ENCODE measurements at regions not wholly inside any gene's neighbourhood (a gene's known extent, or its start where the extent isn't known, plus 50 kb on each side); places are given as distances from the start of the nearest gene placed in this dataset.

- no peaks in the 10 kb centered on the region for H3K9me1 ChIP-seq (ENCODE audit: control insufficient read depth, insufficient read depth, low read length)
- in situ Hi-C loops (cut with MboI) = no loop called here
- no peaks in the 10 kb centered on the region for H3K9me3 ChIP-seq (replicated peaks; ENCODE audit: control insufficient read depth, insufficient read depth, low read depth, low read length)
- H3K36me3 ChIP-seq (ENCODE audit: control insufficient read depth, insufficient read depth, low read length) = no peaks in the 10 kb centered on the region
- no peak overlapping the region for H2AFZ ChIP-seq (ENCODE audit: low read depth, low read length)
- no peaks in the 10 kb centered on the region for H3K79me2 ChIP-seq (ENCODE audit: control insufficient read depth, insufficient read depth, low read length)
- CTCF ChIA-PET (ENCODE audit: low intra/inter-chr PET ratio) = no interaction called here
- intact Hi-C loops (cut with micrococcal nuclease) = no loop called here
- no peak overlapping the region for H3K4me3 ChIP-seq
- no peaks in the 10 kb centered on the region for H4K20me1 ChIP-seq (replicated peaks; ENCODE audit: control insufficient read depth, insufficient read depth, low read length)
- WGBS (ENCODE audit: insufficient coverage, low coverage, missing lambda C conversion rate) = 0% methylated on average over 3 of the region's 3 CpGs
- no peak overlapping the region for H3K27ac ChIP-seq (ENCODE audit: extremely low read depth, low read depth, low read length)
- DNase-seq (ENCODE audit: extremely low read depth in 1 of 4, low spot score in 3 of 4) = no peak
- ATAC-seq = no peak
- no peak overlapping the region for H3K9ac ChIP-seq (ENCODE audit: insufficient read depth in 1 of 2, low read depth in 2 of 2, low read length in 2 of 2)
- no peak overlapping the region for H3K4me2 ChIP-seq (ENCODE audit: insufficient read depth, low read length)
- BruUV-seq (replicated peaks) = no TSS peak
- TF ChIP-seq ZNF277 (CRISPR knock-in tag; IDR thresholded peaks at IDR 0.05; ENCODE audit: borderline replicate concordance) (no peak), GTF2B (IDR thresholded peaks at IDR 0.05; ENCODE audit: extremely low read depth, insufficient read length) (no peak), ZKSCAN8 (CRISPR knock-in tag; IDR thresholded peaks at IDR 0.05) (no peak), SRSF7 (optimal IDR thresholded peaks at IDR 0.05; ENCODE audit: low read depth, low read length) (no peak), ZNF436 (CRISPR knock-in tag; IDR thresholded peaks at IDR 0.05) (no peak), RCOR1 (IDR thresholded peaks at IDR 0.05; ENCODE audit: borderline replicate concordance in 1 of 2, low read depth in 2 of 2, low read length in 2 of 2) (no peak), NFRKB (IDR thresholded peaks at IDR 0.05; ENCODE audit: low read depth) (no peak), POLR2AphosphoS2 (IDR thresholded peaks at IDR 0.05; ENCODE audit: low read length) (no peak)
- FAIRE-seq = no peak
- no peaks in the 10 kb centered on the region for H3K27me3 ChIP-seq (ENCODE audit: control insufficient read depth in 2 of 2, insufficient read depth in 2 of 2, low read length in 2 of 2)
- POLR2A ChIA-PET = no interaction called here
- no peaks in the 10 kb centered on the region for H3K4me1 ChIP-seq (replicated peaks in 1 of 2; ENCODE audit: control insufficient read depth in 2 of 2, insufficient read depth in 2 of 2, low read length in 2 of 2)
These were observed 147.1 kb upstream of the SMLR1 start for GRCh38 chr6:130680116-130680515.
